GM20000 (cell line): ENCODE measurements at regions not wholly inside any gene's neighbourhood (a gene's known extent, or its start where the extent isn't known, plus 50 kb on each side); places are given as distances from the start of the nearest gene placed in this dataset.

Experiments
- DNase-seq: peaks from one replicate; pipeline ENCODE4 v3.0.0; 2012; ENCODE audit warnings: low spot score
- CTCF ChIP-seq: IDR thresholded peaks from 2 replicates; pipeline ENCODE4 v1.5.1; 2012; ENCODE audit warnings: mild to moderate bottlenecking, control low read depth; ENCODE audit errors: extremely low read depth, missing control alignments

- no peak for TF ChIP-seq CTCF
- DNase-seq: no peak
Observed at GRCh38 chr1:29842130-29842529, 605.8 kb downstream of the PTPRU start.

- TF ChIP-seq CTCF: no peak
- DNase-seq: no peak
Observed at GRCh38 chr1:29839726-29840125, 603.4 kb downstream of the PTPRU start.

DNA sequence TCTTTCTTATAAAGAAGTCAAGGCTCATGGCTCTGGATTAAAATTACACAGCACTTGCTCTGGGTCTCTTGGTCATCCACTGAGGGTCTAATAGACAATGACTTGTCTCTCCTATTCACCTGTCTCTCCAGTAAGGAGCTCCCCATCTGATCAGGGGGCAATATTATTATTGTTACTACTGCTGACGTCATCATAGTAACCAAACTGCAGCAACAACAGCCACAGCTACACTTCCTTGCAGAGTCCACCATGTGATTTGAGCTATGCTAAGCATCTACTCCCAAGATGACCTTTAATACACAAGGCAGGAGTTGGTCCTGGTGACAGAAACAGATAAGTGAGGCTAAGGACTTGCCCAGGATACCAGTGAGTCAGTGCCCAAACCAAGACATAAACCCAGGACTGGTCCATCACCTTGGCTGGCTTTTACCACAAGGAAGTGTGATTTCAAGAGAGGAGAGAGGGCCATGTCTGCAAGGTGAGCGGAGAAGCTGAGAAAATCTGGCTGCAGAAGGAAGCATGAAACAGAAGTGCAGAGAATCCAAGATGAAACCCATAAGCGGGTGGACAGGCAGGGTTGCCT is 602.5 kb downstream of the PTPRU start:
- no peak for TF ChIP-seq CTCF
- no peak for DNase-seq

DNA sequence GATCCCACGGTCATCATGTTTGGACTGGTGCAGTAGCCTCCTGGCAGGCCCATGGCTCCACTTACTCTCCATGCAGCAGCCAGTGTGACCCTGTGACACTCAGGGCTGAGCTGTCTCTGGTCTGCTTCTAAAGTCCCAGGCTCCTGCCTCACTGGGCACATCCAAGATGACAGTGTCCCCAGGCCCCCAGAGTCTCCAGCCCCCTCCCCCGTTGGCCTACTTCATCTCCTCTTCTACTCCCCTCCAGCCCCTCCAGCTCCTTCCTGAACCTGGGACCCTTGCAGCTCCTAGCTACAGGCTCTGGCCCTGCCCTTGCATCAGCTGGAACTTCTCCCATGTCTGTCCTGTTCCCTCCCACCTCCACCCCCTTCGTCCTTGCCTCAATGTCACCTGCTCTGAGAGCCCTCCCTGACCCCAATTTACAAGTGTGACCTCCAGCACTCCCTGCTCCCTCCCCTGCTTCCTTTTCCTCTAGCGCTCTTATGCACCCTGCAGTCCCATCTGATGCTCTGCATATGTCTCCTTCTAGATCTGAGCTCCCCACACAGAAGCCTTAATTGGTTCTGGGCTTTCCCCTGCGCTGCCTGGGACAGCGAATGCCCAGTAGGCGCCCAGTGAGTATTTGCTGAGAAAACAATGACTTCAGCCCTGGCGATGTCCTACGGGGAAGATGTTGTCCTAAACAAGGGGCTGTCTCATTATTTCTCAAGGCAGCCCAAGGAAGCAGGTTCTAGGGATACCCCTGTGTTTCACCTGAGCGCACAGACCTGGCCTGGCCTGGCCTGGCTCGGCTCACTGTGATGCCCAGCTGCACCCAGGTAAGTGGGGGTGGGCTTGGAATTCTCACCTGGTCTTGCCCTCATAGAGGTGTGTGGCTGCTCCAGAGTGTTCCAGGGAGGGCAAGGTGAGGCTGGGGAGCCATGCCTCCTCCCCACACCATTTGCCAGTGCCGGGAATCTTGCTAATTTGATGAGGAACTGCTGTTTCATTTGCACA is 600.6 kb downstream of the PTPRU start:
- no peak for DNase-seq
- no peak for TF ChIP-seq CTCF

DNA sequence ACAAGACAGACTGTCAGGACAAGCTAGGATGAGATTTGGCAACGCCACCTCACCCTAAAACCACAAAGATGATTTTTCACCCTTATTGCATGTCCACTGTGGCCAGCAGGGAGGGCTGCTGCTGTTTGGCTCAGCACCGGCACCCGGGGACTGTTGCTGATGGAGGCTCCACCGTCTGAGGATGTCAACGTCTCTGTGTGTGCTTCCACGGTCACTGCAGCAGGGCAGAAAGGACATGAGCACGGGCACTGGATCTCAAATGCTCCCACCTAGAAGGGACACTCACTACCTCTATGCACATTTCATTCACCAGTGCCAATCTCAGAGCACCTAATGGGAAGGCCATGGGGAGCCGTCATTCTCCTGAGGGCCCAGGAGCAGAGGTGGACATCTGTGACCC is 599.6 kb downstream of the PTPRU start:
- no peak for TF ChIP-seq CTCF

DNA sequence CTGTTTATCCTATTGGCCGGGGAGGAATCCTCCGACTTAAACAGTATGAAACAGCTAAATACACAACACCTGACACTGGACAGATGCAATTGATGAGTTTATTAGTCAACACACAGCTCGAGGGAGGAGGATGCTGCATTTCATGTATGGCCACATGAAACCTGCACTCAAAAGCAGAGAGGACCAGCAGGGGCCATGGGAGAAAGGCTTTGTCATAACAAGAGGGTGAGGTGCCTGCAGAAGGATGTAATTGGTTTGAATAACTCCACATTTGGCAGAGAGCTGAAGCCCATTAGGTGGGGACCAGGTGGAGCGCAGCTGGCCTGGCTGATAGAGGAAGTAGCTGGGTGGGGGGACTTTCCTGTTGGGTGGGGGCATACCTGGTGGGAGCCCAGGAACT is 599.1 kb downstream of the PTPRU start:
- no peak for DNase-seq
- no peak for TF ChIP-seq CTCF

More for the DNA sequence above, 599.6 kb downstream of the PTPRU start:
- DNase-seq: no peak

DNA sequence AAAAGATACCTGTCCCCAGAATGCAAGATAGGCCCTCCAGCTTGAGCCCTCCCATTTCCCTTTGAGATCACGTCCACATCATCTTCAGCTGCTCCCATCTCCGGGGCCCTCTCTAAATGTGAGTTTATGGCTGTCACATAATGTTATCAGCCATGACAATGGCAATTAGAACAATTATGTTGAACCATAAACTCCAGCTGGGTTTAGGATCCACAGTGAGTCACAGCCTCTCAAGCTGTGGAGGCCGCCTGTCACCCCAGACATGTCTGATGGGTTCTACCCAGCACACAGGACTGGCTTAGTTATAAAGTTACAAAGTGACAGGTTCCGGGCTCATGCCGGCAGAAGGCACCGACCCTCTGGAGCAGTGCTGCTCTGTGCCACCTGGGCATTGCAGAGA is 597.3 kb downstream of the PTPRU start:
- DNase-seq: no peak
- no peak for TF ChIP-seq CTCF
